ENCODE measurements at regions not wholly inside any gene's neighbourhood (a gene's known extent, or its start where the extent isn't known, plus 50 kb on each side); places are given as distances from the start of the nearest gene placed in this dataset.
"Not testable (repeated sequence)": the region's sequence is repeated elsewhere in the genome, so short reads cannot be mapped to it uniquely, and the experiment has no call there.

GRCh38 chr7:32680259-32681173 lies 185.2 kb downstream of the AVL9 start:
- H3K27me3 Mint-ChIP-seq = peaks cover 8% of the 10 kb centered on the region
- no peak overlapping the region for H3K27ac Mint-ChIP-seq
- DNase-seq = no peak
- peaks cover 15% of the 10 kb centered on the region for H3K4me1 Mint-ChIP-seq (ENCODE audit: low read depth)
- no peaks in the 10 kb centered on the region for H3K36me3 Mint-ChIP-seq (ENCODE audit: low read depth)
- no peak overlapping the region for H3K4me3 Mint-ChIP-seq
- H3K9me3 Mint-ChIP-seq = no peaks in the 10 kb centered on the region

- H3K9me3 Mint-ChIP-seq = no peaks in the 10 kb centered on the region
- DNase-seq = no peak
- H3K27ac Mint-ChIP-seq = no peak overlapping the region
- H3K27me3 Mint-ChIP-seq = peaks cover 8% of the 10 kb centered on the region
- peaks cover 15% of the 10 kb centered on the region for H3K4me1 Mint-ChIP-seq (ENCODE audit: low read depth)
- H3K36me3 Mint-ChIP-seq (ENCODE audit: low read depth) = no peaks in the 10 kb centered on the region
- no peak overlapping the region for H3K4me3 Mint-ChIP-seq
These were observed 183.9 kb downstream of the AVL9 start for GRCh38 chr7:32679192-32679591.

GRCh38 chr7:32677593-32677992 lies 182.3 kb downstream of the AVL9 start:
- Mint-ChIP-seq H3K9me3 (no peaks in the 10 kb centered on the region), H3K4me3 (no peak overlapping the region), H3K4me1 (ENCODE audit: low read depth) (peaks cover 15% of the 10 kb centered on the region), H3K36me3 (ENCODE audit: low read depth) (no peaks in the 10 kb centered on the region), H3K27me3 (peaks cover 8% of the 10 kb centered on the region), H3K27ac (no peak overlapping the region)
- no peak for DNase-seq

DNA sequence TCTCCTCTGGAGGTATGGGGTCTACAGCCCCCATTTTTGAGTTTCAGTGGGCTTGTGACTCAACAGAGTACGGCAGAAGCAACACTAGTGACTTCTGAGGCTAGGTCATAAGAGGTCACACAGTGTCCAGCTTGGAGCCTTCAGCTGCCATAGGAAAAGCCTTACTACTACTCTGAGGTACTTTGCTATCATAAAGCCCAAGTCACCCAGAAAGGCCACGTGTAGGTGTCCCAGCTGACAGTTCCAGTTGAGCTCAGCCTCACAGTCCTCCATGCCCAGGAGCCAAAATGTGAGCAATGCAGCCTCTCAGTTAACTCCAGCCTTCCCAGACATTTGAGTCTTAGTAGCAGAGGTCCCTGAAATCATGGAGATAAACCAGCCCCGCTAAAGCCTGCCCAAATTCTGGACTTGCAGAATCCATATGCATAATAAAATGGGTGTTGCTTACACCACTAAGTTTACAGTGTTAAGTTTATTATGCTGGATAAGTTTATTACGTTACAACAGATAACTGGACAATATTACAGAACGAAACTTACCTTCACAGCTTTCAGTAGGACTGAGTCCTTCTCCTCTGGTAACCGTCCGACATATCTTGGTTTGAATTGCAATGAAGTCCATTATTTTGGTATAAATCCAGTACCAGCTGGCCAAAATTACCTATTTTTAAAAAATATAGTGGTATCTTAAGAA lies 181.1 kb downstream of the AVL9 start:
- no peak for DNase-seq
- Mint-ChIP-seq H3K4me1 (ENCODE audit: low read depth) (peaks cover 4% of the 10 kb centered on the region), H3K27ac (no peak overlapping the region), H3K36me3 (ENCODE audit: low read depth) (no peaks in the 10 kb centered on the region), H3K4me3 (no peak overlapping the region), H3K27me3 (peaks cover 8% of the 10 kb centered on the region), H3K9me3 (no peaks in the 10 kb centered on the region)

DNA sequence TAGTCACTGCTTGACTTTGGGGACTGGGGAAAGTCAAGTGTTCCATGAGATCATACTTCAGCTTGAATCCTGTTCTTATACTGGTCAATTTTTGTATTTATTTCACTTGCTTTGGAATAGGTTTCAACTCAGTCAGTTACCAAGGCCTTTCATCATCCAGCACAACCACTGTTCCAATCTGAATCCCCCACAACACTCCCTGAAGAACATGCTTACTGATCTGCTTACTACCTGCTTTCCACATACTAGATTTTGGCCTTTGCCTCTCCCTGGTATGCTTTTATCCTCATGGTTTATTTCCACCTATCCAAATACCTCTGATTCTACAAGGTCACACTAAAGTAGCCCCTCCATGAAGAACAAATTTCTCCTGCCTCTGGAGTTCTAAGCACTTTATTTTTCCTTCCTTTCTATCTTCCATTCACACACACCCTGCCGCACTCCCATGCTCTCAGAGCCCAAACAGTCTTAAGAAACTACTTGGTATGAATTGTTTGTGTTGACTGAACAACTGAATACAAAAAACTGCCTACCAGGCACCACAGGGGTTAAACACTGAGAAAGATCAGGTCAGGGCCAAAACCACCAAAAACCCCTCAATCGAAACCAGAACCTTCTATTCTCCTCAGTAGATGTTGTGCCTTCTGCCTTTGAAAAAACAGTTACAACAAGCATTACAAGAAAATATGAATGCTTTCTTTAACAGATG lies 178.1 kb downstream of the AVL9 start:
- Mint-ChIP-seq H3K27ac (no peak overlapping the region), H3K36me3 (ENCODE audit: low read depth) (no peaks in the 10 kb centered on the region), H3K4me3 (no peak overlapping the region), H3K9me3 (no peaks in the 10 kb centered on the region), H3K27me3 (peaks cover 2% of the 10 kb centered on the region), H3K4me1 (ENCODE audit: low read depth) (no peaks in the 10 kb centered on the region)
- DNase-seq = no peak

DNA sequence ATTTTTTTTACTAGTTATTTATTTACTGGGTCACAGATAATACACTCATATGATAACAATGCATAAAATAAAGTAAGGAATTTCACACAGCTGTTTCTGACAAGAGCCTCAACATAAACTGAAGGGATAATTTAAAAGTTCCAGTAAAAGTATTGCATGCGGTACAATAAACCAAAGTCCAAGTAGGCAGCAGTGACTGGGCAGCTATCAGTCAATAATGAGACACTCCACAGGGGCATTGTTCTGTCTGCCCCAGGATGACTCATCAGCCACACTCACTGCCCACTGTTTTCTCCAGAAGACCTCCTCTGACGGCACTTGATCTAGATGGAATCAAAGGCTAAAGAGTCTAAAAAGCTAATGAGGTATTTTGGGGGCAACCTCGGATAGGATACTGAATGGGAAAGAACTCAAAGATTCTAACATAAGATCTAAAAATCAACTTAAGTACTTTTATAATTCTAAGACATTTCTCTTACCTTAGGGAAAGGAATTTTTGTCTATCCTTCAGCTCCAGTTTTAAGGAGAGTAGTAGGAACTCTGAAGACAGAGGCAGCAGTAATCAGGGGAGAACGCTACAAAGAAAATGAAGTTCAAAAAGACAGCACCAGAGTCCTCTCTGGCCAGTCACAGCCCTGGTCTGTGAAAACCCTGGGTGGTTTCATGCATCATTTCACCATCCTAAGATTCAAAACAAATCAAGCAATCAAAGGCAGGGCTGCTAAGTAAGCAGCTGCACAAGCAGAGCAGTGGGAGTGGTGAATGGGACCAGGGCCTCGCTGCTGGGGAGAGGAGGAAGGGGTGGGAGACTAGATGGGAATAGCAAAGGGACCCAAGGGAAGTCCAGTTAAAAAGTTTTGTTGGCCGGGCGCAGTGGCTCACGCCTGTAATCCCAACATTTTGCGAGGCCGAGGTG lies 175.1 kb downstream of the AVL9 start:
- H3K27me3 Mint-ChIP-seq = peaks cover 4% of the 10 kb centered on the region
- no peak for DNase-seq
- H3K9me3 Mint-ChIP-seq = no peaks in the 10 kb centered on the region
- H3K36me3 Mint-ChIP-seq (ENCODE audit: low read depth) = no peaks in the 10 kb centered on the region
- no peak overlapping the region for H3K4me3 Mint-ChIP-seq
- H3K27ac Mint-ChIP-seq = no peak overlapping the region
- H3K4me1 Mint-ChIP-seq (ENCODE audit: low read depth) = no peaks in the 10 kb centered on the region

DNA sequence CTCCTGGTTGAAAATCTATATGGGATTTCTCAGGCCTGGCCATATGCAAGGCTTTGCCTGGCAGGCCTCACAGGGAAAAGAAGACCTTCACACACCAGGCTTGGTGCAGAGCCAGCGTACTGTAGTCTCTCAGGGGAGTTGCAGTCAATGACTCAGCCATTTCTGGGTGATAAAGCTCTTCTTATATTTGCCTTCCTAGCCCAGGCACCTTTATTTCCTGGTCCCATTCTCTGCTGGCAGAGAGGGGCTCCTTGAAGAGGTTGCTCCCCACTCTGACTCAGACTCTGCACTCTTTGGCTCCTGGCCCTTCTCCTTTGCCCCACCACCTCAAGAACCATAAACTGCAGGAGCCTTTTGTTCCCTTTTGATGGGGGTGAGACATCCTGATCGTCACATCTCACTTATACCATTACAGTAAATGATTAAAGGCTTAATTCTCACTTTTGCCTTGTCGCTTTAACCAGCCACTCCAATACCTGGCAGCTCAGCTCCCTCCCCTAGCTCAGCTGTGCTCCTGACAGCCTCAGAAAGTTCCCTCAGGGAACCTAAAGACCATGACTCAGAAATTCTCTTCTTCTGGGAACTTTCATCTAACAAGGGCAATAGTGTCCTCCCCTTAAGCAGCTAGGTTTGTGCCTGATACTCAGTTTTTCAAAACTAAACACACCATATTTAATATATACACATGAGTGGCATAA lies 174.0 kb downstream of the AVL9 start:
- not testable (repeated sequence) for H3K36me3 Mint-ChIP-seq (ENCODE audit: low read depth); H3K4me3 Mint-ChIP-seq; H3K4me1 Mint-ChIP-seq (ENCODE audit: low read depth); H3K27ac Mint-ChIP-seq; DNase-seq; H3K9me3 Mint-ChIP-seq; H3K27me3 Mint-ChIP-seq

GRCh38 chr7:32668387-32669097 lies 173.3 kb downstream of the AVL9 start:
- H3K27me3 Mint-ChIP-seq; H3K9me3 Mint-ChIP-seq; H3K27ac Mint-ChIP-seq; DNase-seq; H3K4me1 Mint-ChIP-seq (ENCODE audit: low read depth); H3K36me3 Mint-ChIP-seq (ENCODE audit: low read depth); H3K4me3 Mint-ChIP-seq: not testable (repeated sequence)

- H3K4me3 Mint-ChIP-seq; H3K36me3 Mint-ChIP-seq (ENCODE audit: low read depth); DNase-seq; H3K27ac Mint-ChIP-seq; H3K9me3 Mint-ChIP-seq; H3K4me1 Mint-ChIP-seq (ENCODE audit: low read depth): not testable (repeated sequence)
- peaks cover 15% of the 10 kb centered on the region for H3K27me3 Mint-ChIP-seq
These were observed 172.3 kb downstream of the AVL9 start for GRCh38 chr7:32667586-32667985.

DNA sequence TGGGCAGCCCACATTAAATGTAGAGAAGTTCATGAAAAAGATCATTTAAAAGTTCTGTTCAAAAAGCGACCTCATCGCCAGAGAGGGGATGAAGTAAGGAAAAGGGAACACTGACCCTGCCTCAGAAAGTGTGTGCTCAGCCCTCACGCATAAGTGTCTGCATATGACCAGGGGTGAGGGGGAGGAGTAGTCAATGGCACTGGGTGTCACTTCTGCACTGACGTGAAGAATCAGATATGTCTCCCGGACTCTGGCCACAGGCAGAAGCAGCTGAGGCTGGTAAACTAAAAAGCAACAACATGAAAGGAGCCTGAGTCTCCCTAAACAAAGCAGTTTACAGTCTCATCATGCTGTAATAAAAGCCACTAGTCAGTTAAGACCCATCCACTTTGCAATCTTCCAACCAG lies 168.5 kb downstream of the AVL9 start:
- not testable (repeated sequence) for DNase-seq; H3K4me3 Mint-ChIP-seq; H3K27ac Mint-ChIP-seq; H3K36me3 Mint-ChIP-seq (ENCODE audit: low read depth); H3K9me3 Mint-ChIP-seq; H3K4me1 Mint-ChIP-seq (ENCODE audit: low read depth)
- peaks cover 25% of the 10 kb centered on the region for H3K27me3 Mint-ChIP-seq

GRCh38 chr7:32662509-32662908 lies 167.2 kb downstream of the AVL9 start:
- not testable (repeated sequence) for H3K4me1 Mint-ChIP-seq (ENCODE audit: low read depth); H3K36me3 Mint-ChIP-seq (ENCODE audit: low read depth); H3K9me3 Mint-ChIP-seq; H3K27ac Mint-ChIP-seq; DNase-seq; H3K4me3 Mint-ChIP-seq
- peaks cover 25% of the 10 kb centered on the region for H3K27me3 Mint-ChIP-seq

GRCh38 chr7:32661929-32662328 lies 166.6 kb downstream of the AVL9 start:
- H3K36me3 Mint-ChIP-seq (ENCODE audit: low read depth) = no peaks in the 10 kb centered on the region
- H3K27me3 Mint-ChIP-seq = peaks cover 25% of the 10 kb centered on the region
- H3K4me3 Mint-ChIP-seq = no peak overlapping the region
- H3K27ac Mint-ChIP-seq = no peak overlapping the region
- H3K4me1 Mint-ChIP-seq (ENCODE audit: low read depth) = no peaks in the 10 kb centered on the region
- H3K9me3 Mint-ChIP-seq = no peaks in the 10 kb centered on the region
- DNase-seq = no peak

DNA sequence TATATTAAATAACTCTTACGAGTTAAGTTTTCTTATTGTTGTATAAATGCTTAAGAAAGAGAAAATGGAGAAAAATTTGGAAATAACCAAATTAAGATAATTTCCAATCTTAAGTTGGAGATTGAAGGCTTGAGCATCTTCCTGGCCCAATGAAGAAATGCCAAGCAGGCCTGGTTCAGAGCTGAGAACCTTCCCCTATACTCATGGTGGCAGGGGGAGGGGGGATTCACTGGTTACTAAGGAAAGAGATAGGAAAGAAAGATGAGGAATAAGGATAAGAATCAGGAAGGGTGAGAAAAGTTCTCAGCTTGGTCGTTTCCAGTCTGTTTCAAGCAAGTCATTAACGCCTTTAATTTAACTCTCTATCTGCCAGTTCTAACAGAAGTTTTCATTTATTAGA lies 166.2 kb downstream of the AVL9 start:
- DNase-seq = no peak
- H3K9me3 Mint-ChIP-seq = no peaks in the 10 kb centered on the region

More for the DNA sequence above, 166.2 kb downstream of the AVL9 start:
- Mint-ChIP-seq H3K27ac (no peak overlapping the region), H3K36me3 (ENCODE audit: low read depth) (no peaks in the 10 kb centered on the region), H3K4me3 (no peak overlapping the region), H3K4me1 (ENCODE audit: low read depth) (no peaks in the 10 kb centered on the region), H3K27me3 (peaks cover 25% of the 10 kb centered on the region)

Measured in activated T-cell treated with anti-CD3 and anti-CD28 coated beads, Interleukin-2, amount 50 U/mL, for 24 hours (primary cell).